SIG-M5 treated with dmso at 0.1 percent for 504 hours (cell line): ENCODE measurements at regions not wholly inside any gene's neighbourhood (a gene's known extent, or its start where the extent isn't known, plus 50 kb on each side); places are given as distances from the start of the nearest gene placed in this dataset.

ENCODE experiments used
- DNase-seq: peaks from one replicate; lab custom pipeline; 2025; ENCODE audit not compliant: unreplicated experiment; lab: John Stamatoyannopoulos, UW

DNA sequence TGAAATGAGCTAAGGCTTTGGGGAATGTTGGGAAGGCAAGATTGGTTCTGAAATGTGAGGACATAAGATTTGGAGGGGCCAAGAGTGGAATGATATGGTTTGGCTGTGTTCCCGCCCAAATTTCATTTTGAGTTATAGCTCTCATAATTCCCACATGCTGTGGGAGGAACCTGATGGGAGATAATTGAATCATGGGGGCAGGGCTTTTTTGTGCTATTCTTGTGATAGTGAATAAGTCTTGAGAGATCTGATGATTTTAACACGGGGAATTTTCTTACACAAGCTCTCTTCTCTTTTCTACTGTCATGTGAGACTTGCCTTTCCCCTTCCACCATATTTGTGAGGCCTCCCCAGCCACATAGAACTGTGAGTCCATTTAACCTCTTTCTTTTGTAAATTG lies 157.6 kb upstream of the C1QTNF7 start:
- DNase-seq = no peak

GRCh38 chr4:15286041-15286440 lies 141.8 kb upstream of the C1QTNF7 start:
- no peak for DNase-seq

- DNase-seq = no peak
Observed at GRCh38 chr4:15291122-15291521, 136.7 kb upstream of the C1QTNF7 start.

GRCh38 chr4:15293711-15294110 lies 134.1 kb upstream of the C1QTNF7 start:
- no peak for DNase-seq

DNA sequence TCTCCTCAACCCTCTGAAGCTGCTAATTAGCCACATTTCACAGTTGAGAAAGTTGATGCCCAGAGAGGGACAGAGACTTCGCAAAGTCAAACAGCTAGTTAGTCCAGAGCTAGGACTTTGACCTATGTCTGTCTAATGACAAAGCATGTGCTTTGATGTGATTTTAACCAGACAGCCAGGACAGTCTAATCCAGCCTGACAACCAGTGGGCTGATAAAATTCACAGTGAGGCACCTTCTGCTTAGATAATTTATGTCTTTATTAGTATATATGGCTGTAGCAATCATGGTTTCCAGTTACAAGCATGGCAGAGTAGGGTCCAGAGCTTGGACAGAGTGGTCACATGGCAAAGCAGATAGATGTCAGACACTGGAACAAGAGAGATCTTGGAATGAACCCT lies 133.6 kb upstream of the C1QTNF7 start:
- no peak for DNase-seq

DNA sequence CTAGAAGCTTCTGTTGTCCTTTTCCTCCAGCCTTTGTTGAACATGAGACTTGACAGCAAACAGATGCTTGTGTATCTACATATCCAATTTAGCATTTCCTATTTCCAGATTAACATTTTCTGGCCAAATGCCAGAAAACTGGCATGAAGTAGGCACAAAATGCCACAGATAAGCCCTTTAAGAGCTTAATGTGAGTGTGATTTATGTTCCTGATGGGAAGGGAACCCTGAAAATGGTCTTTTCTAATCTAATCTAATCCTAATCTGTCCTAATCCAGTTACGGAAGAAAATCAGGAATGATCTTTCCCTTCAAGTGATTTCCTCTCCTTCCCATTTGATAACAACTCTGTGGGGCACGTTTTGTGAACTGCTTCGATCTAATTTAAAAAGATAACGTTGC lies 133.0 kb upstream of the C1QTNF7 start:
- no peak for DNase-seq

GRCh38 chr4:15295421-15296162 lies 132.2 kb upstream of the C1QTNF7 start:
- DNase-seq = no peak

DNA sequence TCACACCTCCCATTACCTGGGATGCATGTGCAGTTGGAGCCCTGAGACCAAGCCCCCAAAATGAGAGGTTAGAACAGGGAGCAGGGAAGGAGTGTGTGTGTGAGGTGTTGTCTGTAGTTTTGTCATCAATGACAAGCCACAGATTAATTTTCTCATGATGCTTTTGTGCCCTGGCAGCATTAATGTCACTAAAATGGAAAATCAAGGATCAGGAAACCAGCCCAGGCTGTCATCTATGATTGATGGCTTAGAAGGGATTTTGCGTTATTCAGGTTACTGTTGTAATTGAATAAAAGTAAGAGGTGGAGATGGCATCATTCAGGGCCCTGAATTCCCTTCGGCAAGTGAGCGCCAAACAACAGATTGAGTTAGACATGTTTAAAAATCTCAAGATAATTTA lies 130.5 kb upstream of the C1QTNF7 start:
- no peak for DNase-seq

DNA sequence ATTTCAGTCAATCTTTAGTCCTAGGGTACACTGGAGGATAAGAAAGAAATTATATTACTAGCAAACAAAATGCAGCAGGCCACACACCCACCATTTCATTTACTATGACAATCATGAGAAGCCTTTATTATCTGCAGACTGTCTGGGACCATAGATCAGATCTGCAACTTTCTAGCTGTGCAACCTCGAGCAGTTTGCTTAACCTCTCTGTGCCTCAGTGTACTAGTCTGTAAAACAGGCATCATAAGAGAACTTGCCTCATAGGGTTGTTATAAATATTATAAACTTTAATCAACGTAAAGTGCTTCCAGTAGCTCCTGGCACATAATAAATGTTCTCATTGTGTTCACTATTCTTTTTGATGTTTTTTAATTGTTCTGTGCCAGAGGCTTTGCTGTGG lies 128.2 kb upstream of the C1QTNF7 start:
- DNase-seq = no peak

DNA sequence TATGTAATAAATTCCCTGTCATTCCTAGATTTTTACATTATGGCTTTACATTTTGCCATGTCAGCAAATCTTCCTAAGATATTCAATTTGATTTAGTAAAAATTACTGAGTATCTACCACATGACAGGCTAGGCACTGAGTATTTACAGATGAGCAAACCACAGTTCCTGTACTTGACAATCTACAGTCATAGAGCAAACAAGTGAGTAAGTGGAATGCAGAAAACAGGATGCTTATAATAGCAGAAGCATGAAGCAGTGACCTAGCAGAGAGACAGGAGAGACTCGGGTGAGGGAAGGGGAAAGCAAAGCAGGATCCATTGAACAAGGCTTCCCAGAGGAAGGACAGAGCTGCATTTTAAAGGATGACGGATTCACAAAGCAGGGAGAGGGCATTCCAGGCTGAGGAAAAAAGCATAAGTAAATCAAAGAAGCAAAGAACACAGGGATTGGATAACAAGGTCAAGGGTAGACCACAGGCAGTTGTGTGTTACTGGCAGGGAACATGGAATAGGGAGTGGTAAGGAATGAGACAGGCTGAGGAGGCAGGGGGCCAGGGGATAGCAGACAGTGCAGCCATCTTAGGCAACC lies 124.7 kb upstream of the C1QTNF7 start:
- DNase-seq = no peak

- DNase-seq = no peak
Observed at GRCh38 chr4:15314974-15315373, 112.9 kb upstream of the C1QTNF7 start.

- no peak for DNase-seq
Observed at GRCh38 chr4:15317246-15317645, 110.6 kb upstream of the C1QTNF7 start.

DNA sequence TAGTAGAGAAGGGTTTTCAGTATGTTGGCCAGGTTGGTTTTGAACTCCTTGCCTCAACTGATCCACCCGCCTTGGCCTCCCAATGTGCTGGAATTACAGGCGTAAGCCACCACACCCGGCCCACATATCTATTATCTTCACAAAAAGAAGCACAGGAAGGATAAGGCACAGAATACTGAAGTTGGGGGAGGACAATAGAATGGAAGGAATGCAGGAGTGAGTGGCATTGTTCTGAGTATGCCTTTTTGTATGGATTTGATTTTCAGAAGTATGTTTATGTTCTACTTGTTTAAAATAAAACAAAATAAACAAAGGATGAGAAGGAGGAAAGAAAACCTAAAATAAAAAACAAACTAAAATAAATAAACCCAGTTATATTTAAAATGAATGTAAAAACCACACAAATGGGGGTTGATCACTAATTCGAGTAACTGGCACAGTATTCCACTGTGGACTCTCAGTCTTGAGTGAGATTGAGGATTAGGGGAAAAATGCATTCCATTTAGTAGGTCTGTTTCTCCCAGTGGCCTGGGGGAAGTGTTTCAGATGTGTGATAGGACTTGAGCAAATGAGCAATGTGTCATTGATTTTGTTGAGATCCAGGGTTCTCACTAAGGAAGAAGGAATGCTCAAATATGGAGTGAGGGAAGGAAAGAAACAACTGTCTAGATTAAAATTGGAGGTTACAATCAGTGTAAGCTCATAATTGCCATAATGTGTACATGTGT lies 109.0 kb upstream of the C1QTNF7 start:
- DNase-seq = no peak

DNA sequence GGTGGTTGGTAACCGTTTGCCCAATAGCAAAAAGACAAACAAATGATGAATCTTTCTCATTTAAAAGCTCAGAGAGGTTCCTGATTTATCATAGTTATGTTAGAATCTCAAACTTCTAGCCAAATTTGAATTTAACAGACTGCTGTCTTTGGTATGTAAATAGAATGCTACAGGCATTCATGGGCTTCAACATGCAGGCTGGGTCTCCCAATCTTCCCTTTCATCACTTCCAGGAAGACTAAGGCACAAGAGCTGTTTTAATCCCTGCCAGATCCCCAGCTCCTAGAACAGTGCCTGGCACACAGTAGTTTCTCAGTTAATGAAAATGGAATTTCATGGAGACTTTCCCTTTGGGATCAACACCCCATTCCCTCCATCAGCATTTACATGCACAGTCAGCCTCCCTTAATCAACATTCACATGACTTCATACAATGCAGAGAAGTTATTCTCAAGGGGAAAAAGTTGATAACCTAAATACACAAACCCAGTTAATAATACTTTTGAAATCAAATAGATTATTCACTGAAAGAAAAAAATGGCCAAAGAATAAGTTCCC lies 107.6 kb upstream of the C1QTNF7 start:
- DNase-seq = no peak

GRCh38 chr4:15322006-15322405 lies 105.8 kb upstream of the C1QTNF7 start:
- DNase-seq = no peak

- DNase-seq = no peak
Observed at GRCh38 chr4:15325987-15326386, 101.8 kb upstream of the C1QTNF7 start.

GRCh38 chr4:15327311-15328298 lies 100.2 kb upstream of the C1QTNF7 start:
- no peak for DNase-seq

DNA sequence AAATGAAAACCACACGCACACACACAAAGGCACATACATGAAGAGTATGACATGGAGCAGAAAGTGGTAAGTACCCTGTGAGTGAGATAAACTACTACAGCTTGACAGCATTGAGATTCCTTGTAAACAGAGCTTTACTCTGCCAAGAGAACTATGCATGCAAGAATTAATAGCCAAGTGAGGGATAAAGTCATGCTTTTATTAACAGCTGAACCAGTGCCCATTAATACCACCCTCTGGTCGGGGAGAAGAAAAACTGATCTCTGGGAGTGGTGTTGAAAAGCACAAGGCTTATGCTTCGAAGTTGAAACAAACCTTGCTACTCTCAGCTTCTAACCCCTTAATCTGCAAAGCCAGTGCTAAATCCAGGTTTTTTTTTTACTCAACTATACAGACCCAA lies 95.9 kb upstream of the C1QTNF7 start:
- DNase-seq = no peak

DNA sequence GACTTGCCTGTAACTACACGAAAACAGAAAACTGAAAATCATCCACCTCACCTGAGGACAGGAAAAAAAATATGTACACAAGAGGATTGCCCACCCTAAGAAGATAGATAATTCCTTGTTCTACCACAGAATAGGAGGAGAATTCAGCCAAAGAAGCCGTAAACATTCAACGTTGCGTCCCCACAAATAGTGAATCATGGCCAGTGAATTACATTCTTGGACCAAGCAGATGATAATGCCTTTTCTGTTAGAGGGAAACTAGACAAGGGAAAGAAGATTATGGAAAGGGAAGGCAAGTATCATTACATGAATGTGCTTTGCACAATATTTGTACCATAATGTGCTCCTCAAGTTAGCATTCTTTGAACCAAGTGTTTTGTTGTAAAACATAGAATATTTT lies 95.5 kb upstream of the C1QTNF7 start:
- no peak for DNase-seq

GRCh38 chr4:15333692-15334633 lies 93.9 kb upstream of the C1QTNF7 start:
- DNase-seq = no peak
